ENCODE measurements at regions not wholly inside any gene's neighbourhood (a gene's known extent, or its start where the extent isn't known, plus 50 kb on each side); places are given as distances from the start of the nearest gene placed in this dataset.

GRCh38 chr12:76201758-76202157 is 117.3 kb upstream of the NAP1L1 start:
- TF ChIP-seq EZH2 (IDR thresholded peaks at IDR 0.05) (no peak), POLR2AphosphoS5 (IDR thresholded peaks at IDR 0.05; ENCODE audit: borderline replicate concordance, low read depth, low read length) (no peak), FOXP2 (optimal IDR thresholded peaks at IDR 0.05; ENCODE audit: control extremely low read depth, extremely low read length, insufficient read depth) (no peak)
